ENCODE measurements at regions not wholly inside any gene's neighbourhood (a gene's known extent, or its start where the extent isn't known, plus 50 kb on each side); places are given as distances from the start of the nearest gene placed in this dataset.

GRCh38 chr20:18971574-18971973 lies 158.0 kb downstream of the SCP2D1 start:
- no peak for DNase-seq
- no peak for TF ChIP-seq CTCF (IDR thresholded peaks at IDR 0.05; ENCODE audit: partially characterized antibody, unreplicated experiment)
- H3K36me3 Mint-ChIP-seq (ENCODE audit: unreplicated experiment): peaks cover 5% of the 10 kb centered on the region
- no peak overlapping the region for H3K4me3 Mint-ChIP-seq (ENCODE audit: unreplicated experiment)
- no peaks in the 10 kb centered on the region for H3K4me1 Mint-ChIP-seq (ENCODE audit: low read depth, unreplicated experiment)
- no peaks in the 10 kb centered on the region for H3K9me3 Mint-ChIP-seq (ENCODE audit: unreplicated experiment)
- H3K27me3 Mint-ChIP-seq (ENCODE audit: unreplicated experiment): no peaks in the 10 kb centered on the region
- H3K27ac Mint-ChIP-seq (ENCODE audit: unreplicated experiment): no peak overlapping the region

GRCh38 chr20:18972251-18972876 lies 158.8 kb downstream of the SCP2D1 start:
- Mint-ChIP-seq H3K4me3 (ENCODE audit: unreplicated experiment) (no peak overlapping the region), H3K27ac (ENCODE audit: unreplicated experiment) (no peak overlapping the region), H3K4me1 (ENCODE audit: low read depth, unreplicated experiment) (no peaks in the 10 kb centered on the region), H3K9me3 (ENCODE audit: unreplicated experiment) (no peaks in the 10 kb centered on the region), H3K36me3 (ENCODE audit: unreplicated experiment) (peaks cover 5% of the 10 kb centered on the region), H3K27me3 (ENCODE audit: unreplicated experiment) (no peaks in the 10 kb centered on the region)
- DNase-seq: no peak
- no peak for TF ChIP-seq CTCF (IDR thresholded peaks at IDR 0.05; ENCODE audit: partially characterized antibody, unreplicated experiment)

GRCh38 chr20:18973529-18974173 lies 160.1 kb downstream of the SCP2D1 start:
- no peak overlapping the region for H3K4me3 Mint-ChIP-seq (ENCODE audit: unreplicated experiment)
- H3K9me3 Mint-ChIP-seq (ENCODE audit: unreplicated experiment): no peaks in the 10 kb centered on the region
- H3K27ac Mint-ChIP-seq (ENCODE audit: unreplicated experiment): no peak overlapping the region
- TF ChIP-seq CTCF (IDR thresholded peaks at IDR 0.05; ENCODE audit: partially characterized antibody, unreplicated experiment): no peak
- DNase-seq: no peak
- H3K36me3 Mint-ChIP-seq (ENCODE audit: unreplicated experiment): peaks cover 5% of the 10 kb centered on the region
- H3K27me3 Mint-ChIP-seq (ENCODE audit: unreplicated experiment): no peaks in the 10 kb centered on the region
- H3K4me1 Mint-ChIP-seq (ENCODE audit: low read depth, unreplicated experiment): no peaks in the 10 kb centered on the region

GRCh38 chr20:18974660-18975059 lies 161.1 kb downstream of the SCP2D1 start:
- no peak overlapping the region for H3K4me3 Mint-ChIP-seq (ENCODE audit: unreplicated experiment)
- TF ChIP-seq CTCF (IDR thresholded peaks at IDR 0.05; ENCODE audit: partially characterized antibody, unreplicated experiment): no peak
- no peaks in the 10 kb centered on the region for H3K27me3 Mint-ChIP-seq (ENCODE audit: unreplicated experiment)
- no peak for DNase-seq
- no peaks in the 10 kb centered on the region for H3K9me3 Mint-ChIP-seq (ENCODE audit: unreplicated experiment)
- no peaks in the 10 kb centered on the region for H3K4me1 Mint-ChIP-seq (ENCODE audit: low read depth, unreplicated experiment)
- no peak overlapping the region for H3K27ac Mint-ChIP-seq (ENCODE audit: unreplicated experiment)
- peaks cover 5% of the 10 kb centered on the region for H3K36me3 Mint-ChIP-seq (ENCODE audit: unreplicated experiment)

- H3K4me3 Mint-ChIP-seq (ENCODE audit: unreplicated experiment): no peak overlapping the region
- TF ChIP-seq CTCF (IDR thresholded peaks at IDR 0.05; ENCODE audit: partially characterized antibody, unreplicated experiment): no peak
- H3K27me3 Mint-ChIP-seq (ENCODE audit: unreplicated experiment): no peaks in the 10 kb centered on the region
- no peak for DNase-seq
- no peaks in the 10 kb centered on the region for H3K9me3 Mint-ChIP-seq (ENCODE audit: unreplicated experiment)
- no peaks in the 10 kb centered on the region for H3K36me3 Mint-ChIP-seq (ENCODE audit: unreplicated experiment)
- H3K27ac Mint-ChIP-seq (ENCODE audit: unreplicated experiment): no peak overlapping the region
- no peaks in the 10 kb centered on the region for H3K4me1 Mint-ChIP-seq (ENCODE audit: low read depth, unreplicated experiment)
Measured at GRCh38 chr20:18977441-18977840, 163.9 kb downstream of the SCP2D1 start.

All from glutamatergic neuron (in vitro differentiated cells).